Hepatocyte (in vitro differentiated cells): ENCODE measurements at regions not wholly inside any gene's neighbourhood (a gene's known extent, or its start where the extent isn't known, plus 50 kb on each side); places are given as distances from the start of the nearest gene placed in this dataset.

Source experiments
- EZH2 ChIP-seq: fragments of 200-600 bp; sonication (generic); IDR thresholded peaks from 2 replicates; pipeline ENCODE4 v1.6.1; 2016; ENCODE audit warnings: antibody characterized with exemption, mild to moderate bottlenecking, borderline replicate concordance
- TF ChIP-seq, protein P1 (sequence below): fragments of 200-600 bp; sonication (generic); IDR thresholded peaks from 2 replicates; pipeline ENCODE4 v1.5.1; 2016; ENCODE audit warnings: antibody characterized with exemption, mild to moderate bottlenecking; ENCODE audit not compliant: poor library complexity

DNA sequence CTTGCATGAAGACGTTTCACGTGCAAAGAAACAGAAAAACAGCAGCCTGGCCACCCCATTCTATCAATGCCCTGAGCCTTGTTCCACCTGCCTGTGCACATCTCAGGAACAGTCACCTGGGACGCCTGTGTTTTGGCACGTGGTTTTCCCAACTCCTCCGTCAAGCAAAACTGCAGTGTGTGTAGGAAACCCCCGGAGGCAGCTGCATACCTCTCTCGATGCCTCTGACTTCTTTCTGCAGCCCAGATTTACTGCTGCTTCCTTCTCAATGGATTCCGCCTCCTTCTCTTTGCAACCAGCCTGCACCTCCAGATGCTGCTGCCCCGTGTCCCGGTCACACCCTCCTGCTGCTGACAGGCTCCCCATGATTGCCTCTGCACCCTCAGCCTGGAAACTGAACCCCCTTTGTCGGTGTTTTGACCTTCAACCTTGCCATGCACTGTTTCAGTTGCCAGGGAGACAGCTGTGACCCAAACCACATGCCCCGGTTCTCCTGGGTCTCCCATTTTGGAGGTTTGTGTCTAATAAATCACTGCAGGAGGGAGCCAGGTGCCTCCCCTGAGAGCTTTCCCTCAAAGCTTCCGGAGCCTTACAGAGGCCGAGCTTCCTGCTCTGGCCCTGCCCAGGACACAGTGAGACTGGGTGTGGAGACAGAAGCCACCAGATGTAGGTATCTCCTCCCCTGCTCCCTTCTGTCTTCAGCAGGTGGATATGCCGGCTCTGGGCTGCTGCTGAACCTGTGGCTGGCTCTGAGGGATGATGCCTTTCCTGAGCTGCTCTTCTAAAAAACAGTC, 395.5 kb upstream of the IRX1 start:
- TF ChIP-seq, protein P1, sequence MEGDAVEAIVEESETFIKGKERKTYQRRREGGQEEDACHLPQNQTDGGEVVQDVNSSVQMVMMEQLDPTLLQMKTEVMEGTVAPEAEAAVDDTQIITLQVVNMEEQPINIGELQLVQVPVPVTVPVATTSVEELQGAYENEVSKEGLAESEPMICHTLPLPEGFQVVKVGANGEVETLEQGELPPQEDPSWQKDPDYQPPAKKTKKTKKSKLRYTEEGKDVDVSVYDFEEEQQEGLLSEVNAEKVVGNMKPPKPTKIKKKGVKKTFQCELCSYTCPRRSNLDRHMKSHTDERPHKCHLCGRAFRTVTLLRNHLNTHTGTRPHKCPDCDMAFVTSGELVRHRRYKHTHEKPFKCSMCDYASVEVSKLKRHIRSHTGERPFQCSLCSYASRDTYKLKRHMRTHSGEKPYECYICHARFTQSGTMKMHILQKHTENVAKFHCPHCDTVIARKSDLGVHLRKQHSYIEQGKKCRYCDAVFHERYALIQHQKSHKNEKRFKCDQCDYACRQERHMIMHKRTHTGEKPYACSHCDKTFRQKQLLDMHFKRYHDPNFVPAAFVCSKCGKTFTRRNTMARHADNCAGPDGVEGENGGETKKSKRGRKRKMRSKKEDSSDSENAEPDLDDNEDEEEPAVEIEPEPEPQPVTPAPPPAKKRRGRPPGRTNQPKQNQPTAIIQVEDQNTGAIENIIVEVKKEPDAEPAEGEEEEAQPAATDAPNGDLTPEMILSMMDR: no peak
- no peak for TF ChIP-seq EZH2
